OCI-LY7 (cell line): ENCODE measurements at regions not wholly inside any gene's neighbourhood (a gene's known extent, or its start where the extent isn't known, plus 50 kb on each side); places are given as distances from the start of the nearest gene placed in this dataset.

Source experiments
- CTCF ChIP-seq: fragments of 200-600 bp; sonication (generic); conservative IDR thresholded peaks from 2 replicates; pipeline ENCODE4 v1.5.1; 2014; ENCODE audit warnings: mild to moderate bottlenecking, antibody characterized with exemption, low read length, moderate library complexity, mixed read lengths
- EZH2phosphoT487 ChIP-seq: fragments of 200-600 bp; sonication (generic); IDR thresholded peaks from 2 replicates; pipeline ENCODE4 v1.6.1; 2018; ENCODE audit warnings: low read depth, borderline replicate concordance, mild to moderate bottlenecking, mixed run types, antibody characterized with exemption, low read length, moderate library complexity, mixed read lengths

- TF ChIP-seq CTCF: no peak
- TF ChIP-seq EZH2phosphoT487: no peak
Observed at GRCh38 chr2:207233731-207234130, 68.0 kb upstream of the KLF7 start.
